ENCODE measurements at regions not wholly inside any gene's neighbourhood (a gene's known extent, or its start where the extent isn't known, plus 50 kb on each side); places are given as distances from the start of the nearest gene placed in this dataset.
A peak's percentile ranks its signal among the peaks of the same experiment; 100 is the strongest.

- H3K9me3 ChIP-seq (replicated peaks; ENCODE audit: control insufficient read depth, insufficient read depth, low read length) = no peaks in the 10 kb centered on the region
- FAIRE-seq = peak; percentile 66
- DNase-seq (ENCODE audit: low read depth, low spot score) = no peak
- no peaks in the 10 kb centered on the region for H3K27me3 ChIP-seq (replicated peaks in 1 of 2; ENCODE audit: control insufficient read depth in 2 of 2, insufficient read depth in 2 of 2, low read length in 1 of 2)
- no peak overlapping the region; the same call in 1 of the 2 replicates for H2AFZ ChIP-seq (ENCODE audit: control insufficient read depth, low read depth, low read length)
- in situ Hi-C loops (cut with MboI) = no loop called here
- intact Hi-C loops (cut with micrococcal nuclease; ENCODE audit: unreplicated experiment) = no loop called here
- no peak overlapping the region for H3K4me3 ChIP-seq
- H3K4me2 ChIP-seq (ENCODE audit: control insufficient read depth, insufficient read depth) = peak overlapping the region; percentile 71
- H3K27ac ChIP-seq (ENCODE audit: control insufficient read depth, insufficient read depth) = peak overlapping the region; percentile 59
- no peaks in the 10 kb centered on the region for H3K36me3 ChIP-seq (ENCODE audit: control insufficient read depth in 2 of 2, insufficient read depth in 2 of 2, low read length in 1 of 2)
- peak overlapping the region; percentile 57 for H3K9ac ChIP-seq (ENCODE audit: control insufficient read depth, insufficient read depth, low read length)
- H3K4me1 ChIP-seq (ENCODE audit: control insufficient read depth, insufficient read depth, low read length) = peaks cover 6% of the 10 kb centered on the region
- 0% methylated on average over 3 of the region's 3 CpGs for WGBS (ENCODE audit: insufficient coverage, insufficient replicate concordance, low lambda C conversion rate, missing lambda C conversion rate)
- TF ChIP-seq POLR2A (IDR thresholded peaks at IDR 0.05; ENCODE audit: low read depth, low read length) (peak; percentile 73), TCF3 (IDR thresholded peaks at IDR 0.05; ENCODE audit: borderline replicate concordance, insufficient read depth, low read depth, low read length) (peak; percentile 58; the same call in 1 of the 2 replicates), MEF2B (IDR thresholded peaks at IDR 0.05; ENCODE audit: partially characterized antibody, poor library complexity, severe bottlenecking) (peak; percentile 47), TAF1 (IDR thresholded peaks at IDR 0.05; ENCODE audit: borderline replicate concordance, low read depth, low read length) (peak; percentile 54; the same call in 1 of the 2 replicates), LARP7 (IDR thresholded peaks at IDR 0.05) (no peak), MEF2A (IDR thresholded peaks at IDR 0.05; ENCODE audit: insufficient read depth, low read depth, low read length) (peak; percentile 90), POU2F2 (IDR thresholded peaks at IDR 0.05; ENCODE audit: borderline replicate concordance, low read depth, low read length) (peak; percentile 77; the same call in 2 of the 3 replicates), EP300 (IDR thresholded peaks at IDR 0.05; ENCODE audit: borderline replicate concordance in 1 of 2, control insufficient read depth in 1 of 2, low read depth in 2 of 2, low read length in 2 of 2) (no peak), CBX5 (IDR thresholded peaks at IDR 0.05; ENCODE audit: low read depth) (0 out of 2 replicates have a peak, but pooled peaks have one; percentile 13), CEBPZ (IDR thresholded peaks at IDR 0.05; ENCODE audit: low read depth, low read length) (no peak), RUNX3 (IDR thresholded peaks at IDR 0.05; ENCODE audit: low read length) (peak; percentile 36; the same call in 1 of the 2 replicates), POLR2AphosphoS5 (IDR thresholded peaks at IDR 0.05; ENCODE audit: low read length) (peak; percentile 51; the same call in 1 of the 2 replicates), TCF12 (IDR thresholded peaks at IDR 0.05; ENCODE audit: low read depth, low read length) (0 out of 2 replicates have a peak, but pooled peaks have one; percentile 8)
- SMC1A ChIA-PET (ENCODE audit: uncharacterized antibody, unreplicated experiment) = no interaction called here
- H3K79me2 ChIP-seq (ENCODE audit: control insufficient read depth, insufficient read depth, low read length) = no peaks in the 10 kb centered on the region
- CTCF ChIA-PET = interaction anchor here (1.7 kb wide), 1 partner anchor 10 kb away, joined by 5 read pairs; no protein-coding TSS in a partner anchor
- H4K20me1 ChIP-seq (ENCODE audit: control insufficient read depth, insufficient read depth) = no peaks in the 10 kb centered on the region
- RAD21 ChIA-PET (ENCODE audit: unreplicated experiment) = no interaction called here
- POLR2A ChIA-PET = no interaction called here
- peak; percentile 64 for ATAC-seq
- BruUV-seq (replicated peaks) = no TSS peak
These were observed 193.8 kb downstream of the RPIA start for GRCh38 chr2:88885275-88885674.
